ENCODE measurements at regions not wholly inside any gene's neighbourhood (a gene's known extent, or its start where the extent isn't known, plus 50 kb on each side); places are given as distances from the start of the nearest gene placed in this dataset.
A peak's percentile ranks its signal among the peaks of the same experiment; 100 is the strongest.
"Not testable (repeated sequence)": the region's sequence is repeated elsewhere in the genome, so short reads cannot be mapped to it uniquely, and the experiment has no call there.

- not testable (repeated sequence) for DNase-seq
Observed at GRCh38 chr1:120941066-120941465, 51.5 kb downstream of the PPIAL4A start.

GRCh38 chr1:120941836-120942217, 52.3 kb downstream of the PPIAL4A start:
- not testable (repeated sequence) for DNase-seq

- DNase-seq, result peak; percentile 96
Observed at GRCh38 chr1:120942218-120942944, 52.8 kb downstream of the PPIAL4A start.

GRCh38 chr1:120942945-120943319, 53.4 kb downstream of the PPIAL4A start:
- not testable (repeated sequence) for DNase-seq

GRCh38 chr1:120944691-120945090, 55.1 kb downstream of the PPIAL4A start:
- not testable (repeated sequence) for DNase-seq

GRCh38 chr1:120945122-120945521, 55.6 kb downstream of the PPIAL4A start:
- DNase-seq, result not testable (repeated sequence)

- DNase-seq, result not testable (repeated sequence)
Observed at GRCh38 chr1:120947114-120947513, 57.5 kb downstream of the PPIAL4A start.

GRCh38 chr1:120949724-120950123, 60.2 kb downstream of the PPIAL4A start:
- not testable (repeated sequence) for DNase-seq

GRCh38 chr1:120950633-120951032, 61.1 kb downstream of the PPIAL4A start:
- DNase-seq, result not testable (repeated sequence)

GRCh38 chr1:120951100-120951499, 61.5 kb downstream of the PPIAL4A start:
- DNase-seq, result not testable (repeated sequence)

- not testable (repeated sequence) for DNase-seq
Observed at GRCh38 chr1:120952207-120952870, 62.8 kb downstream of the PPIAL4A start.

- not testable (repeated sequence) for DNase-seq
Observed at GRCh38 chr1:120952871-120953265, 63.3 kb downstream of the PPIAL4A start.

- no peak for DNase-seq
Observed at GRCh38 chr1:120954736-120955135, 65.2 kb downstream of the PPIAL4A start.

GRCh38 chr1:120955961-120956360, 66.4 kb downstream of the PPIAL4A start:
- not testable (repeated sequence) for DNase-seq

- not testable (repeated sequence) for DNase-seq
Observed at GRCh38 chr1:120966018-120966417, 76.4 kb downstream of the PPIAL4A start.

GRCh38 chr1:120972863-120973262, 83.3 kb downstream of the PPIAL4A start:
- DNase-seq, result not testable (repeated sequence)

- DNase-seq, result not testable (repeated sequence)
Observed at GRCh38 chr1:120973836-120974235, 84.3 kb downstream of the PPIAL4A start.

GRCh38 chr1:120977279-120977678, 87.7 kb downstream of the PPIAL4A start:
- not testable (repeated sequence) for DNase-seq

- not testable (repeated sequence) for DNase-seq
Observed at GRCh38 chr1:120981489-120982094, 92.0 kb downstream of the PPIAL4A start.

- not testable (repeated sequence) for DNase-seq
Observed at GRCh38 chr1:120994614-120995013, 105.0 kb downstream of the PPIAL4A start.

GRCh38 chr1:120995025-120995424, 105.5 kb downstream of the PPIAL4A start:
- not testable (repeated sequence) for DNase-seq

- not testable (repeated sequence) for DNase-seq
Observed at GRCh38 chr1:121001090-121001726, 111.6 kb downstream of the PPIAL4A start.

GRCh38 chr1:121003230-121003629, 113.7 kb downstream of the PPIAL4A start:
- DNase-seq, result not testable (repeated sequence)

Data from activated CD8-positive, alpha-beta memory T cell treated with anti-CD3 and anti-CD28 coated beads for 24 hours (primary cell).